Endodermal cell (in vitro differentiated cells): ENCODE measurements at regions not wholly inside any gene's neighbourhood (a gene's known extent, or its start where the extent isn't known, plus 50 kb on each side); places are given as distances from the start of the nearest gene placed in this dataset.

ENCODE experiments used
- DNase-seq: peaks from one replicate; pipeline ENCODE4 v3.0.0-alpha.2; 2017
- H3K27ac ChIP-seq: 2 replicates; pipeline ENCODE4 v1.5.1; 2013; ENCODE audit warnings: mild to moderate bottlenecking, low read depth, low read length, moderate library complexity
- H3K27me3 ChIP-seq: 2 replicates; pipeline ENCODE4 v1.6.1; 2013; ENCODE audit warnings: mild to moderate bottlenecking, low read length, moderate library complexity; ENCODE audit not compliant: insufficient read depth, control insufficient read depth, poor library complexity, severe bottlenecking
- H3K36me3 ChIP-seq: 2 replicates; pipeline ENCODE4 v1.7.0; 2013; ENCODE audit warnings: mild to moderate bottlenecking, low read length, moderate library complexity; ENCODE audit not compliant: control insufficient read depth, insufficient read depth
- H3K4me1 ChIP-seq: one replicate; pipeline ENCODE4 v1.7.0; 2013; ENCODE audit warnings: low read length; ENCODE audit not compliant: control insufficient read depth, insufficient read depth
- H3K4me3 ChIP-seq: 2 replicates; pipeline ENCODE4 v1.5.1; 2013; ENCODE audit warnings: mild to moderate bottlenecking, low read length, moderate library complexity
- H3K9ac ChIP-seq: 2 replicates; pipeline ENCODE4 v1.6.1; 2013; ENCODE audit warnings: mild to moderate bottlenecking, low read length, moderate library complexity; ENCODE audit not compliant: poor library complexity, severe bottlenecking; ENCODE audit errors: extremely low read depth
- H3K9me3 ChIP-seq: 2 replicates; pipeline ENCODE4 v1.6.1; 2013; ENCODE audit warnings: mild to moderate bottlenecking, low read length, moderate library complexity; ENCODE audit not compliant: control insufficient read depth
- H3K27ac Mint-ChIP-seq: 2 replicates; pipeline ENCODE4 v1.8.0; 2020; ENCODE audit warnings: mixed read lengths
- H3K27me3 Mint-ChIP-seq: 2 replicates; pipeline ENCODE4 v1.8.0; 2021; ENCODE audit warnings: mild to moderate bottlenecking, mixed read lengths; ENCODE audit not compliant: insufficient read depth
- H3K36me3 Mint-ChIP-seq: 2 replicates; pipeline ENCODE4 v1.8.0; 2020; ENCODE audit warnings: low read depth, mixed read lengths
- H3K4me1 Mint-ChIP-seq: 2 replicates; pipeline ENCODE4 v1.8.0; 2020; ENCODE audit warnings: mixed read lengths
- H3K4me3 Mint-ChIP-seq: 2 replicates; pipeline ENCODE4 v1.8.0; 2020; ENCODE audit warnings: mild to moderate bottlenecking, moderate library complexity, mixed read lengths
- H3K9me3 Mint-ChIP-seq: 2 replicates; pipeline ENCODE4 v1.8.0; 2020; ENCODE audit warnings: mild to moderate bottlenecking, mixed read lengths
- WGBS, 2 experiments: methylation state at CpG; one replicate each; pipeline versions ENCODE4 v1.1.5 to v1.1.7; 2013; ENCODE audit warnings: missing lambda C conversion rate in 2 of 2, mixed read lengths in 1 of 2; ENCODE audit not compliant: insufficient coverage in 1 of 2, insufficient read length in 1 of 2; 5-methylcytosine and 5-hydroxymethylcytosine counted together
- TF ChIP-seq, protein P1 (sequence below): fragments of 200-600 bp; sonication (generic); conservative IDR thresholded peaks from 2 replicates; pipeline ENCODE4 v1.5.0; 2021; ENCODE audit warnings: antibody characterized with exemption, mild to moderate bottlenecking

GRCh38 chr9:26373616-26374015 lies 519.0 kb downstream of the CAAP1 start:
- Histone ChIP-seq H3K27ac (no peak overlapping the region), H3K4me1 (no peaks in the 10 kb centered on the region), H3K9ac (no peak overlapping the region), H3K4me3 (no peak overlapping the region), H3K36me3 (no peaks in the 10 kb centered on the region), H3K9me3 (no peaks in the 10 kb centered on the region), H3K27me3 (no peaks in the 10 kb centered on the region)
- Mint-ChIP-seq H3K9me3 (peaks cover 3% of the 10 kb centered on the region), H3K4me1 (no peaks in the 10 kb centered on the region), H3K4me3 (no peak overlapping the region), H3K27ac (no peak overlapping the region), H3K27me3 (no peaks in the 10 kb centered on the region), H3K36me3 (no peaks in the 10 kb centered on the region)
- TF ChIP-seq, protein P1, sequence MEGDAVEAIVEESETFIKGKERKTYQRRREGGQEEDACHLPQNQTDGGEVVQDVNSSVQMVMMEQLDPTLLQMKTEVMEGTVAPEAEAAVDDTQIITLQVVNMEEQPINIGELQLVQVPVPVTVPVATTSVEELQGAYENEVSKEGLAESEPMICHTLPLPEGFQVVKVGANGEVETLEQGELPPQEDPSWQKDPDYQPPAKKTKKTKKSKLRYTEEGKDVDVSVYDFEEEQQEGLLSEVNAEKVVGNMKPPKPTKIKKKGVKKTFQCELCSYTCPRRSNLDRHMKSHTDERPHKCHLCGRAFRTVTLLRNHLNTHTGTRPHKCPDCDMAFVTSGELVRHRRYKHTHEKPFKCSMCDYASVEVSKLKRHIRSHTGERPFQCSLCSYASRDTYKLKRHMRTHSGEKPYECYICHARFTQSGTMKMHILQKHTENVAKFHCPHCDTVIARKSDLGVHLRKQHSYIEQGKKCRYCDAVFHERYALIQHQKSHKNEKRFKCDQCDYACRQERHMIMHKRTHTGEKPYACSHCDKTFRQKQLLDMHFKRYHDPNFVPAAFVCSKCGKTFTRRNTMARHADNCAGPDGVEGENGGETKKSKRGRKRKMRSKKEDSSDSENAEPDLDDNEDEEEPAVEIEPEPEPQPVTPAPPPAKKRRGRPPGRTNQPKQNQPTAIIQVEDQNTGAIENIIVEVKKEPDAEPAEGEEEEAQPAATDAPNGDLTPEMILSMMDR: no peak
- 96 to 100% methylated on average over 2 of the region's 2 CpGs for WGBS, 2 experiments
- DNase-seq: no peak

DNA sequence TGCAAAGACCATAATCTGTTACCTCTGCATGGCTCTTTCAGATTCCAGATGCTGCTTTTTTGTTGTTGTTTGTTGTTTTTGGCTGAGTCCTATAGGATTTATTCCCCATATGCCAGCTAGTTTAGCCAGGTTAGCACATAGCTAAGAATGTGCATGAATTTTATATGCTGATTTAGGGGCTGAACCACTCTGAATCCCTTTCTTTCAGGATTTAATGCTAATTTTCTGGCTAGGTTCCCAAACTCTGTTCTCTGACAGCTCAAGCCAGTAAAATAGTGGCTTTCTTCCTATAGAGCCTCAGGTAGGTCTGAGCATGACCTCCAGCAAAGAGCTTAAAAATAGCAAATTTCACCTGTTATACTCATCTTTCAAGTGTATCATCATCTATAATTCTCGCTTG lies 521.4 kb downstream of the CAAP1 start:
- Mint-ChIP-seq H3K36me3 (no peaks in the 10 kb centered on the region), H3K4me3 (no peak overlapping the region), H3K27me3 (no peaks in the 10 kb centered on the region), H3K27ac (no peak overlapping the region), H3K4me1 (no peaks in the 10 kb centered on the region), H3K9me3 (no peaks in the 10 kb centered on the region)
- Histone ChIP-seq H3K27me3 (no peaks in the 10 kb centered on the region), H3K9ac (no peak overlapping the region), H3K27ac (no peak overlapping the region), H3K4me1 (no peaks in the 10 kb centered on the region), H3K36me3 (no peaks in the 10 kb centered on the region), H3K4me3 (no peak overlapping the region), H3K9me3 (no peaks in the 10 kb centered on the region)
- TF ChIP-seq, protein P1: no peak
- WGBS, 2 experiments: no CpG with 5 or more reads among the region's 1 CpG
- DNase-seq: no peak

DNA sequence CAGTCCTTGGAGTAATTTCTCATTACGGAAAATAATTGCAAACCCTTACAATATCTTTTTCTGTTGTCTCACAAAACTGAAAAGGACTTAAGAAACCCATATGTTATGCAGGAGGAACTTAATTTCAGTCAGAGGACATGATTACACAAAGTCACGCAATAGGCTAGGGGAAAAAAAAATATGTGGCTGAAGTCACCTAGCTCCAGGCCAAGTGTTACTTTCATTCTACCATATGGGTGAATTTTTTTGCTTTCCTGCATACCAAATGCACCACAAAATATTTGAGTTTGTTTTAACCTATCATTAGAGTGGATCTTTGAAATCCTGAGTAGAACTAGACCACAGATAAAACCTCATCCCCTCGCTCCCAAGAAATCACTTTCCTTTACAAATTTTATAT lies 523.5 kb downstream of the CAAP1 start:
- no peaks in the 10 kb centered on the region for H3K36me3 ChIP-seq
- no peaks in the 10 kb centered on the region for H3K27me3 ChIP-seq
- H3K27ac ChIP-seq: no peak overlapping the region
- H3K9ac ChIP-seq: no peak overlapping the region
- no peak for DNase-seq
- H3K4me1 ChIP-seq: no peaks in the 10 kb centered on the region
- Mint-ChIP-seq H3K9me3 (no peaks in the 10 kb centered on the region), H3K27ac (no peak overlapping the region), H3K36me3 (no peaks in the 10 kb centered on the region), H3K4me1 (no peaks in the 10 kb centered on the region), H3K27me3 (no peaks in the 10 kb centered on the region), H3K4me3 (no peak overlapping the region)
- no peaks in the 10 kb centered on the region for H3K9me3 ChIP-seq
- no peak overlapping the region for H3K4me3 ChIP-seq
- 86% methylated on average over 3 of the region's 3 CpGs; no CpG with 5 or more reads in 1 of the 2 experiments for WGBS, 2 experiments
- TF ChIP-seq, protein P1: no peak
